GM12874 (cell line): ENCODE measurements at regions not wholly inside any gene's neighbourhood (a gene's known extent, or its start where the extent isn't known, plus 50 kb on each side); places are given as distances from the start of the nearest gene placed in this dataset.

Experiments
- CTCF ChIP-seq: IDR thresholded peaks from 2 replicates; pipeline ENCODE4 v1.5.1; 2011; ENCODE audit warnings: low read depth, mild to moderate bottlenecking, control low read depth, low read length, moderate library complexity; ENCODE audit not compliant: insufficient read depth

- no peak for TF ChIP-seq CTCF
These were observed 171.5 kb downstream of the MN1 start for GRCh38 chr22:27629908-27630673.

- TF ChIP-seq CTCF: no peak
These were observed 170.8 kb downstream of the MN1 start for GRCh38 chr22:27630754-27631153.

GRCh38 chr22:27631641-27632040, 169.9 kb downstream of the MN1 start:
- no peak for TF ChIP-seq CTCF

- TF ChIP-seq CTCF: no peak
These were observed 168.9 kb downstream of the MN1 start for GRCh38 chr22:27632451-27633295.

- TF ChIP-seq CTCF: no peak
These were observed 168.2 kb downstream of the MN1 start for GRCh38 chr22:27633296-27633871.

- no peak for TF ChIP-seq CTCF
These were observed 167.4 kb downstream of the MN1 start for GRCh38 chr22:27634043-27634740.

- TF ChIP-seq CTCF: no peak
These were observed 166.1 kb downstream of the MN1 start for GRCh38 chr22:27635435-27635834.
